Activated CD4-positive, alpha-beta T cell treated with anti-CD3 and anti-CD28 coated beads, Interleukin-2, amount 50 U/mL, for 16 hours (primary cell): ENCODE measurements at regions not wholly inside any gene's neighbourhood (a gene's known extent, or its start where the extent isn't known, plus 50 kb on each side); places are given as distances from the start of the nearest gene placed in this dataset.
"Not testable (repeated sequence)": the region's sequence is repeated elsewhere in the genome, so short reads cannot be mapped to it uniquely, and the experiment has no call there.

Experiments used
- DNase-seq: peaks from one replicate; pipeline ENCODE4 v3.0.0-alpha.2; 2020

- DNase-seq: no peak
Observed at GRCh38 chr19:29154163-29154562, 58.8 kb downstream of the UQCRFS1 start.

DNA sequence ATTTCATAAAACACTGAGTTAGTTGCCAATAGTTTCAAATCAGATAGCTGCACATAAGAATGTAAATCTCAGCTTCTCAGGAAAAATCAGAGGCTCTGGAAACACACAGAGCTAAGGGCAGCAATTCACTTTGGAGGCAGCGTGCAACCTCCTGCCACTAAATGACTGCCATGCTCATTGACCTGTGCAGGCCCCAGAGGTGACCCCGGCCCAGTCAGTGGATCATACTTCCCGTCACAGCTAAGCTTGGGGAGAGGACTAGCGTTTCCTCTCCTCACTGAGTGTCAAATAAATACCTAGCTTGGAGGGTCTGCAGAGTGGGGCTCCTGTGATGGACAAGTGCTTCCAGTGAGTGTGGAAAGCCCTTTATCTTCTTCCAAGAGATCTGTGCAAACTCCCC is 67.2 kb downstream of the UQCRFS1 start:
- DNase-seq: no peak

DNA sequence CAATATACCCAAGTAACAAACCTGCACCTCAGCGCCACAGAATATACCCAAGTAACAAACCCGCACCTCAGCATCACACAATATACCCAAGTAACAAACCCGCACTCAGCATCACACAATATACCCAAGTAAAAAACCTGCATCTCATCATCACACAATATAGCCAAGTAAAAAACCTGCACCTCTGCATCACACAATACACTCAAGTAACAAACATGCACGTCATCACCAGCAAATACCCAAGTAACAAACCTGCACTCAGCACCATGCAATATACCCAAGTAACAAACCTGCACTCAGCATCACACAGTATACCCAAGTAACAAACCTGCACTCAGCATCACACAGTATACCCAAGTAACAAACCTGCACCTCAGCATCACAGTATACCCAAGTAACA is 69.8 kb downstream of the UQCRFS1 start:
- no peak for DNase-seq

DNA sequence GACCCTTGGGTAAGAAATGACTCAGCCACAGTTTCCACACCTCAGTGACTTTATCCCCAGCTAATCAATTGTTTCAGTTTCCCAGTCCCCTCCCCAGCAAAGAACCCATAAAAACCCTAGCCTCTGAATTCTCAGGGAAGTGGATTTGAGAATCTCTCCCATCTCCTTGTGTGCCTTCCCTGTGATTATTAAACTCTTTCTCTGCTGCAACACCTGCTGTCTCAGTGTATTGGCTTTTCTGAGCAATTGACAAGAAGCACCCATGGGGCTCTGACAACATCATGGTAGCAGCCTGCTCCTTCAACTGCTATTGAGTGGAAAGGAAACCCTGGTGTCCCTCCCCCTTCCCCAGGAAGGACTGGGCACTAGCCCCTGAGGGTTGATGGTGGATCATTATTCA is 73.7 kb downstream of the UQCRFS1 start:
- DNase-seq: no peak

DNA sequence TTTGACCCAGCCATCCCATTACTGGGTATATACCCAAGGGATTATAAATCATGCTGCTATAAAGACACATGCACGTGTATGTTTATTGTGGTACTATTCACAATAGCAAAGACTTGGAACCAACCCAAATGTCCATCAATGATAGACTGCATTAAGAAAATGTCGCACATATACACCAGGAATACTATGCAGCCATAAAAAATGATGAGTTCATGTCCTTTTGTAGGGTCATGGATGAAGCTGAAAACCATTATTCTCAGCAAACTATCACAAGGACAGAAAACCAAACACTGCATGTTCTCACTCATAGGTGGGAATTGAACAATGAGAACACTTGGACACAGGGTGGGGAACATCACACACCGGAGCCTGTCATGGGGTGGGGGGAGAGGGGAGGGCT is 74.7 kb downstream of the UQCRFS1 start:
- DNase-seq: not testable (repeated sequence)

DNA sequence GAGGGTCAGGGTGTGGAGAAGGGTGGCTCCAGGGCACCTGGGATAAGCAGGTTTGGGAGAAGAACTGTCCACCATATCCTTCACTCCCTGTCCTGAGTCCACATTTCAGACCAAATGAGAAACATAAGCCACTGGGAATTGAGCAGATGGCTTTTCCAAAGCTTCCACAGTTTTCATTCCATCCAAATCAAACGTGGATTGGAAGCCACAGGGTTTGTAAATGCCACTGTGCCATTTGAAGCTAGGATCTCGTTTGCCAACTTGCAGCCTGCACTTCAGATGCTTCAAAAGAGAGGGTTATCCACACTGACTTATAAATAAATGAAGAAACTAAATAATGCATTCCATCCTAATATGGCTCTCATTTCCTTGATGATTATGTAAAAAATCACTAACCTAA is 81.5 kb downstream of the UQCRFS1 start:
- DNase-seq: no peak

DNA sequence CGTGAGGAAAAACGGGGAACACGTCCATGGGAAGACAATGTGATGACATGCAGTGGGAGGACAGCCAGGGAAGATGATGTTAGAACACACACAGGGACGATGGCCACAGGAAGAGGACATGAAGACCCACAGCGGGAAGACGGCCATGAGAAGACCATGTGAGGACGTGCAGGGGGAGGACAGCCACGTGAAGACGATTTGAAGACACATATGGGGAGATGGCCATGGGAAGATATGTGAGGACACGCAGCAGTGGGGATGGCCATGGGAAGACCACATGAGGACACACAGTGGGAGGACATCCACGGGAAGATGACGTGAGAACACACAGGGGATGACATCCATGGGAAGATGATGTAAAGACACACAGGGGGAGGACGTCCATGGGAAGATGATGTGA is 83.8 kb downstream of the UQCRFS1 start:
- no peak for DNase-seq

GRCh38 chr19:29128203-29128602 is 84.7 kb downstream of the UQCRFS1 start:
- no peak for DNase-seq

- DNase-seq: no peak
Observed at GRCh38 chr19:29122185-29122584, 90.8 kb downstream of the UQCRFS1 start.

- peak; percentile 1 for DNase-seq
Observed at GRCh38 chr19:29121684-29122083, 91.3 kb downstream of the UQCRFS1 start.

DNA sequence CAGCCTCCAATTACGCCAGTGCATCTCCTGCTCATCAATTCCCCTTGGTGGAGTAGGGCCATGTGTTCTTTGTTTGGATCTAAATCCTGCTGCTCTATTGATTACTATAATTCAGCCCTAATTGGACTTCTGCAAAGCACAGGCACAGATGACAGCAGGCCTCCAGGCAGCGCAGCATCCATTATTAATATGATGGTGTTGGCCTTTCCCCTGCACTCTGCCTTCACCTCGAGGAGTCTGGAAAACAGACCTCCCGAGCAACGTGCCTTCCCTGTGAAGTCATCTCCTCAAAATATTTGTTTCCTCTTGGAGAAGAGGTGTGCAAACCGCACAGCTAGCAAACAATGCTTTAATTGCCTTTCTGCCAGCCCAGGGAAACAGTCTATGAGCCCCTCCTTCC is 92.5 kb downstream of the UQCRFS1 start:
- no peak for DNase-seq

- DNase-seq: no peak
Observed at GRCh38 chr19:29119590-29119989, 93.4 kb downstream of the UQCRFS1 start.

- no peak for DNase-seq
Observed at GRCh38 chr19:29118389-29118788, 94.6 kb downstream of the UQCRFS1 start.

- DNase-seq: no peak
Observed at GRCh38 chr19:29117926-29118325, 95.0 kb downstream of the UQCRFS1 start.

- no peak for DNase-seq
Observed at GRCh38 chr19:29115181-29115580, 97.8 kb downstream of the UQCRFS1 start.

DNA sequence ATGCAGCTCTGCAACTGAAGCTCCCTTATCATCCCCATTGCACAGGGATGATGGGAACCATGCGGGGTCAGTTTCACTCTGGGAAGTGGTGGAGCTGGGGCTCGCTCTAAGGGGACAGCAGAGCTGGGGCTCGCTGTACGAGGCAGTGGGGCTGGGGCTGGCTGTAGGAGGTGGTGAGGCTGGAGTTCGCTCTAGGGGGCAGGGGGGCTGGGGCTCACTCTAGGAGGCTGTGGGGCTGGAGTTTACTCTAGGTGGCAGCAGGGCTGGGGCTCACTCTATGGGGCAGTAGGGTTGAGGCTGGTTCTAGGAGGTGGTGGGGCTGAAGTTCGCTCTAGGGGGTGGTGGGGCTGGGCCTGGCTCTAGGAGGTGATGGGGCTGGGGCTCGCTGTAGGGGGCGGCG is 99.1 kb downstream of the UQCRFS1 start:
- DNase-seq: no peak

DNA sequence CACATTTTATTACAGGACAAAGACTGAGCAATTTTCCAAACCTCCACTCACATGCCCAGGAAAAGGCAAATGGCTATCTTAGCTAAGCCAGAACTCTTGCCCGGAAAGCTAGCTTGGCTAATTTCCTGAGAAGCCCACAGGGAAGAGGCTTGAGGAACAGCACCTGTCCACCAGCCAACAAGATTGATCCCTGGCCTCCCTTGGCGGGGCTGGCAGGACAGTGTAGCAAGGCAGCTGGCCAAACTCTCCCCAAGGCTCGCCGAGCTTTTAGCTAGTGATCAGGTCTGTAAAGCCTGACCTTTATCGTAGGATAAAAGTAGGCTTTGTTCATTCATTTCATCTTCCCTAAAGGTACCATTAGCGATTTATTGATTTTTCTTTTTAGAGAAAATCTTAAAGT is 101.4 kb downstream of the UQCRFS1 start:
- no peak for DNase-seq

DNA sequence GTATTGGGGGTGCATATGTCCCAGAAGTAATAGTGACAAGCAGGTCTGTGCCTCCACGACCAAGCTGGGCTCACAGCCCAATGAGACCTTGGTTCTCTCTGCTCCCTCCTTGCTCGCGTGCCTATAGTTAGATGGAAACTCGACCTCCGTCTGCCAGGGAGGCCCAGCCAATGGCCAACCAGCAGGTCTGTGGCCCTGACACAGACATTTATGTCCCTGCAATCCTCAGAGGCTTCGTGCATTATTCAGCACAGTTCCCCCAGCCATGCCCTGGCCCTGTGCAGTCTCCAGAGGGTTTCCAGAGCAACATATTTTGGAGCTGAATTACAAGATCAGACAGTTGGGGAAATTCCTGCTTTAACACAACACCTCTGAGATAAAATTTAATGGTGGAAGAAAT is 105.1 kb downstream of the UQCRFS1 start:
- DNase-seq: no peak

- no peak for DNase-seq
Observed at GRCh38 chr19:29106346-29106885, 106.5 kb downstream of the UQCRFS1 start.

GRCh38 chr19:29105629-29106292 is 107.2 kb downstream of the UQCRFS1 start:
- DNase-seq: no peak

GRCh38 chr19:29104605-29105241 is 108.2 kb downstream of the UQCRFS1 start:
- no peak for DNase-seq

- DNase-seq: no peak
Observed at GRCh38 chr19:29098863-29099481, 114.0 kb downstream of the UQCRFS1 start.

DNA sequence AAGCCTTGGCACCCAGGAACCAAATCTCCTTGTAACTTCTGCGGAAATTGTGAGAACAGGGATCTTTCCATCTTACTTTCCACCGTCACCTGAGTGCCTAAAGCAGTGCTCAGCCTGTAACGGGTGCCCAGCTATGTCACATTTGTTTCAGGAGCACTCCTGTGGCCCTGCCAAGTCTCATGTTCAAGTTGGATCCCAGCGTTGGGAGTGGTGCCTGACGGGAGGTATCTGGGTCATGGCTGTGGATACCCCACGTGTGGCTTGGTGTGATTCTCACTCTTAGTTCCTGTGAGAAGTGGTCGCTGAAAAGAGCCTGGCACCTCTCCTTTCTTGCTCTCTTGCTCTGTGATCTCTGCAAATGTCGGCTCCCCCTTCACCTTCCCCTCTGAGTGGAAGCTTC is 114.9 kb downstream of the UQCRFS1 start:
- DNase-seq: no peak

DNA sequence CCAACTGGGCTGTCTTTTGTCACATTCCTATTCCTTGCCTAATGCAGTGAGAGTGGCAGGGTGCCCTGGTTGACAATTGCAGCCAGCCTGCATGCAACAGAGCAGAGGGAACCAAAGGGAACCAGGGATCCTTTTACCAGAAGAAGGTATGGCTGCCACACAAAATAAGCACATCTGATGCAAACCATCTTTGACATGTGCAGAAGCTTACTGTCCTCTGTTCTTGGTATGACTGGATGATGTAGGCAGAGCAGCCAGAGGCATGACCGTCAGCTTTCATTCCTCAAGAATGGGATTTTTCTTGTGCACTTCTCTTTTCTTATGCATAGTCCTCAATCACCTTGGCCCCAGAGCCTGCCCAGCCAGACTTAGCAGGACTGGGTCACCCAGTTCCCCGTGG is 116.1 kb downstream of the UQCRFS1 start:
- no peak for DNase-seq
